ENCODE measurements at regions not wholly inside any gene's neighbourhood (a gene's known extent, or its start where the extent isn't known, plus 50 kb on each side); places are given as distances from the start of the nearest gene placed in this dataset.

GRCh38 chr2:156190517-156190916 lies 142.0 kb downstream of the NR4A2 start:
- TF ChIP-seq, protein P1, sequence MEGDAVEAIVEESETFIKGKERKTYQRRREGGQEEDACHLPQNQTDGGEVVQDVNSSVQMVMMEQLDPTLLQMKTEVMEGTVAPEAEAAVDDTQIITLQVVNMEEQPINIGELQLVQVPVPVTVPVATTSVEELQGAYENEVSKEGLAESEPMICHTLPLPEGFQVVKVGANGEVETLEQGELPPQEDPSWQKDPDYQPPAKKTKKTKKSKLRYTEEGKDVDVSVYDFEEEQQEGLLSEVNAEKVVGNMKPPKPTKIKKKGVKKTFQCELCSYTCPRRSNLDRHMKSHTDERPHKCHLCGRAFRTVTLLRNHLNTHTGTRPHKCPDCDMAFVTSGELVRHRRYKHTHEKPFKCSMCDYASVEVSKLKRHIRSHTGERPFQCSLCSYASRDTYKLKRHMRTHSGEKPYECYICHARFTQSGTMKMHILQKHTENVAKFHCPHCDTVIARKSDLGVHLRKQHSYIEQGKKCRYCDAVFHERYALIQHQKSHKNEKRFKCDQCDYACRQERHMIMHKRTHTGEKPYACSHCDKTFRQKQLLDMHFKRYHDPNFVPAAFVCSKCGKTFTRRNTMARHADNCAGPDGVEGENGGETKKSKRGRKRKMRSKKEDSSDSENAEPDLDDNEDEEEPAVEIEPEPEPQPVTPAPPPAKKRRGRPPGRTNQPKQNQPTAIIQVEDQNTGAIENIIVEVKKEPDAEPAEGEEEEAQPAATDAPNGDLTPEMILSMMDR (IDR thresholded peaks at IDR 0.05; ENCODE audit: low read depth, low read length) = no peak
- TF ChIP-seq MAX (IDR thresholded peaks at IDR 0.05; ENCODE audit: low read depth, low read length) = no peak
- TF ChIP-seq POLR2A (IDR thresholded peaks at IDR 0.05; ENCODE audit: extremely low read depth, insufficient read length) = no peak
- no peak for TF ChIP-seq MYC (IDR thresholded peaks at IDR 0.05; ENCODE audit: low read depth, low read length)

Data from NB4 (cell line).